ENCODE measurements at regions not wholly inside any gene's neighbourhood (a gene's known extent, or its start where the extent isn't known, plus 50 kb on each side); places are given as distances from the start of the nearest gene placed in this dataset.
"Not testable (repeated sequence)": the region's sequence is repeated elsewhere in the genome, so short reads cannot be mapped to it uniquely, and the experiment has no call there.

GRCh38 chr10:108036265-108036664 is 871.8 kb upstream of the SORCS1 start:
- DNase-seq: no peak

- DNase-seq: no peak
Observed at GRCh38 chr10:108034829-108035228, 870.3 kb upstream of the SORCS1 start.

GRCh38 chr10:108033518-108033917 is 869.0 kb upstream of the SORCS1 start:
- not testable (repeated sequence) for DNase-seq

- no peak for DNase-seq
Observed at GRCh38 chr10:108031505-108031904, 867.0 kb upstream of the SORCS1 start.

GRCh38 chr10:108014902-108015177 is 850.3 kb upstream of the SORCS1 start:
- DNase-seq: no peak

- DNase-seq: no peak
Observed at GRCh38 chr10:108014145-108014901, 849.8 kb upstream of the SORCS1 start.

GRCh38 chr10:108005627-108006026 is 841.1 kb upstream of the SORCS1 start:
- no peak for DNase-seq

GRCh38 chr10:108003576-108003975 is 839.1 kb upstream of the SORCS1 start:
- no peak for DNase-seq

GRCh38 chr10:108003061-108003460 is 838.6 kb upstream of the SORCS1 start:
- no peak for DNase-seq

GRCh38 chr10:108000365-108000764 is 835.9 kb upstream of the SORCS1 start:
- DNase-seq: no peak

- DNase-seq: no peak
Observed at GRCh38 chr10:107994621-107995270, 830.2 kb upstream of the SORCS1 start.

- DNase-seq: no peak
Observed at GRCh38 chr10:107986571-107986970, 822.1 kb upstream of the SORCS1 start.

- DNase-seq: no peak
Observed at GRCh38 chr10:107984581-107984980, 820.1 kb upstream of the SORCS1 start.

GRCh38 chr10:107984149-107984548 is 819.6 kb upstream of the SORCS1 start:
- no peak for DNase-seq

- no peak for DNase-seq
Observed at GRCh38 chr10:107978455-107978854, 813.9 kb upstream of the SORCS1 start.

- no peak for DNase-seq
Observed at GRCh38 chr10:107971973-107972372, 807.5 kb upstream of the SORCS1 start.

GRCh38 chr10:107971411-107971810 is 806.9 kb upstream of the SORCS1 start:
- DNase-seq: no peak

GRCh38 chr10:107970512-107970911 is 806.0 kb upstream of the SORCS1 start:
- DNase-seq: no peak

- DNase-seq: no peak
Observed at GRCh38 chr10:107969936-107970335, 805.4 kb upstream of the SORCS1 start.

- no peak for DNase-seq
Observed at GRCh38 chr10:107966826-107967225, 802.3 kb upstream of the SORCS1 start.

- no peak for DNase-seq
Observed at GRCh38 chr10:107952649-107953556, 788.4 kb upstream of the SORCS1 start.

GRCh38 chr10:107950411-107951062 is 786.0 kb upstream of the SORCS1 start:
- not testable (repeated sequence) for DNase-seq

- DNase-seq: no peak
Observed at GRCh38 chr10:107942826-107943225, 778.3 kb upstream of the SORCS1 start.
